Mesothelial cell of epicardium (in vitro differentiated cells): ENCODE measurements at regions not wholly inside any gene's neighbourhood (a gene's known extent, or its start where the extent isn't known, plus 50 kb on each side); places are given as distances from the start of the nearest gene placed in this dataset.
A peak's percentile ranks its signal among the peaks of the same experiment; 100 is the strongest.

Source experiments
- DNase-seq, 2 experiments: peaks; one replicate each; pipeline ENCODE4 v3.0.0; 2021; ENCODE audit warnings: low spot score in 2 of 2; ENCODE audit not compliant: unreplicated experiment in 2 of 2
- H3K27ac Mint-ChIP-seq: 2 replicates; pipeline ENCODE4 v1.8.0; 2021; ENCODE audit warnings: mixed read lengths
- H3K27me3 Mint-ChIP-seq: 2 replicates; pipeline ENCODE4 v1.8.0; 2021; ENCODE audit warnings: low read depth, mixed read lengths
- H3K36me3 Mint-ChIP-seq: 2 replicates; pipeline ENCODE4 v1.8.0; 2021; ENCODE audit warnings: mixed read lengths
- H3K4me1 Mint-ChIP-seq: 2 replicates; pipeline ENCODE4 v1.8.0; 2021; ENCODE audit warnings: mixed read lengths
- H3K4me3 Mint-ChIP-seq: 2 replicates; pipeline ENCODE4 v1.8.0; 2021; ENCODE audit warnings: mild to moderate bottlenecking, moderate library complexity, mixed read lengths
- H3K9me3 Mint-ChIP-seq: 2 replicates; pipeline ENCODE4 v1.8.0; 2021; ENCODE audit warnings: mixed read lengths
- TF ChIP-seq, protein P1 (sequence below): fragments of 200-600 bp; sonication (generic); IDR thresholded peaks from one replicate; pipeline ENCODE4 v1.5.0; 2021; ENCODE audit warnings: antibody characterized with exemption; ENCODE audit not compliant: unreplicated experiment

GRCh38 chr12:27183342-27183741 is 60.7 kb upstream of the STK38L start:
- Mint-ChIP-seq H3K4me1 (peaks cover 18% of the 10 kb centered on the region), H3K27me3 (no peaks in the 10 kb centered on the region), H3K36me3 (no peaks in the 10 kb centered on the region), H3K27ac (no peak overlapping the region), H3K9me3 (no peaks in the 10 kb centered on the region), H3K4me3 (no peak overlapping the region)
- no peak for DNase-seq
- TF ChIP-seq, protein P1, sequence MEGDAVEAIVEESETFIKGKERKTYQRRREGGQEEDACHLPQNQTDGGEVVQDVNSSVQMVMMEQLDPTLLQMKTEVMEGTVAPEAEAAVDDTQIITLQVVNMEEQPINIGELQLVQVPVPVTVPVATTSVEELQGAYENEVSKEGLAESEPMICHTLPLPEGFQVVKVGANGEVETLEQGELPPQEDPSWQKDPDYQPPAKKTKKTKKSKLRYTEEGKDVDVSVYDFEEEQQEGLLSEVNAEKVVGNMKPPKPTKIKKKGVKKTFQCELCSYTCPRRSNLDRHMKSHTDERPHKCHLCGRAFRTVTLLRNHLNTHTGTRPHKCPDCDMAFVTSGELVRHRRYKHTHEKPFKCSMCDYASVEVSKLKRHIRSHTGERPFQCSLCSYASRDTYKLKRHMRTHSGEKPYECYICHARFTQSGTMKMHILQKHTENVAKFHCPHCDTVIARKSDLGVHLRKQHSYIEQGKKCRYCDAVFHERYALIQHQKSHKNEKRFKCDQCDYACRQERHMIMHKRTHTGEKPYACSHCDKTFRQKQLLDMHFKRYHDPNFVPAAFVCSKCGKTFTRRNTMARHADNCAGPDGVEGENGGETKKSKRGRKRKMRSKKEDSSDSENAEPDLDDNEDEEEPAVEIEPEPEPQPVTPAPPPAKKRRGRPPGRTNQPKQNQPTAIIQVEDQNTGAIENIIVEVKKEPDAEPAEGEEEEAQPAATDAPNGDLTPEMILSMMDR = no peak

- peaks cover 2% of the 10 kb centered on the region for H3K4me1 Mint-ChIP-seq
- no peak overlapping the region for H3K27ac Mint-ChIP-seq
Observed at GRCh38 chr12:27185234-27186021, 58.7 kb upstream of the STK38L start.

GRCh38 chr12:27186022-27186839 is 57.9 kb upstream of the STK38L start:
- peaks cover 9% of the 10 kb centered on the region for H3K4me1 Mint-ChIP-seq
- TF ChIP-seq, protein P1 = no peak
- H3K9me3 Mint-ChIP-seq = no peaks in the 10 kb centered on the region
- no peaks in the 10 kb centered on the region for H3K36me3 Mint-ChIP-seq
- no peak for DNase-seq
- no peak overlapping the region for H3K4me3 Mint-ChIP-seq
- H3K27ac Mint-ChIP-seq = no peak overlapping the region
- H3K27me3 Mint-ChIP-seq = no peaks in the 10 kb centered on the region

More at GRCh38 chr12:27185234-27186021, 58.7 kb upstream of the STK38L start:
- H3K9me3 Mint-ChIP-seq = no peaks in the 10 kb centered on the region
- no peaks in the 10 kb centered on the region for H3K36me3 Mint-ChIP-seq
- TF ChIP-seq, protein P1 = no peak
- no peaks in the 10 kb centered on the region for H3K27me3 Mint-ChIP-seq
- no peak overlapping the region for H3K4me3 Mint-ChIP-seq
- DNase-seq = no peak

DNA sequence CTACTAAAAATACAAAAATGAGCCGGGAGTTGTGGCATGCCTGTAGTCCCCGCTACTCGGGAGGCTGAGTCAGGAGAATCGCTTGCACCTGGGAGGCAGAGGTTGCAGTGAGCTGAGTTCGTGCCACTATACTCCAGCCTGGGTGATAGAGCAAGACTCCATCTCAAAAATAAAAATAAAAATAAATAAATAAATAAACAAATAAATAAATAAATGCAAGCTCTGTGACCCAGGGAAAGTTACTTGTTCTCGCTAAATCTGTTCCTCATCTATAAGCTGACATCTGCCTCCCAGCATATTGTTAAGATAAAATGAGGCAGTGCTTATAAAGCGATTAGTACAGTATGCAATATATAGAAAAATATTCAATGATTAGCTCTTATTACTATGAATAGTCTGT is 56.4 kb upstream of the STK38L start:
- no peaks in the 10 kb centered on the region for H3K27me3 Mint-ChIP-seq
- peaks cover 9% of the 10 kb centered on the region for H3K4me1 Mint-ChIP-seq
- H3K4me3 Mint-ChIP-seq = no peak overlapping the region
- H3K27ac Mint-ChIP-seq = no peak overlapping the region
- no peaks in the 10 kb centered on the region for H3K36me3 Mint-ChIP-seq
- H3K9me3 Mint-ChIP-seq = no peaks in the 10 kb centered on the region
- no peak for DNase-seq
- TF ChIP-seq, protein P1 = no peak

DNA sequence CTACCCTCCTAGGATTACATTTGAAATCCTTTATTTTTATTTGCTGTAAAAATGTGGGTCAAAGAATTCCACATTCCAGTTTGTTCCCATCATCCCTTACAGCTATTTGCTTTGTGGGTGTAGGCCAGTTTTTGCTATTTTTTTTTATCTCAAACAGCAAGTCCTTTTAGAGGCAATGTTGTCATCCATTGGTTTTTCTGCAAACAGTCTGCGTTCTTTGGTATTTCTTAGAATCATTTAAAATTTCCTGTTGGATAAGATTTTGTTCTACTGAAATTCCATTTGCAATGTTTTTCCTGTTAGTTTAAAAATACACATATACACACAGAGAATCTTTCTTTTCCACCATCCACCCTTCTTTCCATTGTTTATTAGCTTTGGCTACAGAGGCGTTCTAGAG is 53.3 kb upstream of the STK38L start:
- DNase-seq = no peak
- H3K4me3 Mint-ChIP-seq = no peak overlapping the region
- no peaks in the 10 kb centered on the region for H3K9me3 Mint-ChIP-seq
- TF ChIP-seq, protein P1 = no peak
- H3K27ac Mint-ChIP-seq = peak overlapping the region; percentile 17
- no peaks in the 10 kb centered on the region for H3K27me3 Mint-ChIP-seq
- peaks cover 13% of the 10 kb centered on the region for H3K4me1 Mint-ChIP-seq
- no peaks in the 10 kb centered on the region for H3K36me3 Mint-ChIP-seq
